ENCODE measurements at regions not wholly inside any gene's neighbourhood (a gene's known extent, or its start where the extent isn't known, plus 50 kb on each side); places are given as distances from the start of the nearest gene placed in this dataset.

GRCh38 chr2:217330647-217331046 lies 470.8 kb upstream of the TNP1 start:
- H3K27me3 ChIP-seq (ENCODE audit: control insufficient read depth in 1 of 2, insufficient read depth in 2 of 2, low read length in 2 of 2), result no peaks in the 10 kb centered on the region
- no peak overlapping the region for H3K4me3 ChIP-seq (ENCODE audit: low read depth in 1 of 2, low read length in 2 of 2)
- peaks cover 57% of the 10 kb centered on the region for H3K4me1 ChIP-seq (ENCODE audit: insufficient read depth, low read length)
- no peaks in the 10 kb centered on the region for H3K36me3 ChIP-seq (ENCODE audit: insufficient read depth, low read length)
- no peaks in the 10 kb centered on the region for H3K9me3 ChIP-seq (ENCODE audit: low read length)
- peak overlapping the region; percentile 35 for H3K27ac ChIP-seq (ENCODE audit: low read depth, low read length)
- no peak overlapping the region for H3K9ac ChIP-seq (ENCODE audit: low read length)

- Histone ChIP-seq H3K4me1 (ENCODE audit: insufficient read depth, low read length) (peaks cover 57% of the 10 kb centered on the region), H3K4me3 (ENCODE audit: low read depth in 1 of 2, low read length in 2 of 2) (no peak overlapping the region), H3K27me3 (ENCODE audit: control insufficient read depth in 1 of 2, insufficient read depth in 2 of 2, low read length in 2 of 2) (no peaks in the 10 kb centered on the region), H3K27ac (ENCODE audit: low read depth, low read length) (peak overlapping the region; percentile 76), H3K9ac (ENCODE audit: low read length) (no peak overlapping the region), H3K36me3 (ENCODE audit: insufficient read depth, low read length) (no peaks in the 10 kb centered on the region), H3K9me3 (ENCODE audit: low read length) (no peaks in the 10 kb centered on the region)
These were observed 469.2 kb upstream of the TNP1 start for GRCh38 chr2:217329023-217329431.

DNA sequence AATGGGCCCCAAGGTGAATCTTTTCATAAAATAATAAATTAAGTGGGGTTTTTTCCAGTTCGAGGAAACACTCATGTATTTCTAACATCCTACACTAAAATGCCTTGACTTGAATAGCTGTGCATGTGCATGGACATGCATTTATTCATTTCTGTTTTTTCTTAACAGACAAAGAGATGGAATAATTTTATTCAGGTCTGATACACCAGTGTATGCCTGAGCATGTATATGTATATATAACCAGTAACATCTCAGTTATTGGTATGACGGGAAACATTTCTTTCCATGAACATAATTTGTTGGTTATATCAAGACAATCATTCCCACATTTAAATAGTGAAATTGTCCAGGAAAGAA lies 468.7 kb upstream of the TNP1 start:
- no peaks in the 10 kb centered on the region for H3K36me3 ChIP-seq (ENCODE audit: insufficient read depth, low read length)
- H3K9ac ChIP-seq (ENCODE audit: low read length), result no peak overlapping the region

GRCh38 chr2:217327953-217328621 lies 468.2 kb upstream of the TNP1 start:
- Histone ChIP-seq H3K9me3 (ENCODE audit: low read length) (no peaks in the 10 kb centered on the region), H3K4me1 (ENCODE audit: insufficient read depth, low read length) (peaks cover 49% of the 10 kb centered on the region), H3K36me3 (ENCODE audit: insufficient read depth, low read length) (no peaks in the 10 kb centered on the region), H3K27me3 (ENCODE audit: control insufficient read depth in 1 of 2, insufficient read depth in 2 of 2, low read length in 2 of 2) (no peaks in the 10 kb centered on the region), H3K4me3 (ENCODE audit: low read depth in 1 of 2, low read length in 2 of 2) (no peak overlapping the region), H3K27ac (ENCODE audit: low read depth, low read length) (peak overlapping the region; percentile 63), H3K9ac (ENCODE audit: low read length) (no peak overlapping the region)

More for the DNA sequence above, 468.7 kb upstream of the TNP1 start:
- Histone ChIP-seq H3K4me1 (ENCODE audit: insufficient read depth, low read length) (peaks cover 54% of the 10 kb centered on the region), H3K27me3 (ENCODE audit: control insufficient read depth in 1 of 2, insufficient read depth in 2 of 2, low read length in 2 of 2) (no peaks in the 10 kb centered on the region), H3K4me3 (ENCODE audit: low read depth in 1 of 2, low read length in 2 of 2) (no peak overlapping the region), H3K9me3 (ENCODE audit: low read length) (no peaks in the 10 kb centered on the region), H3K27ac (ENCODE audit: low read depth, low read length) (peak overlapping the region; percentile 76)

DNA sequence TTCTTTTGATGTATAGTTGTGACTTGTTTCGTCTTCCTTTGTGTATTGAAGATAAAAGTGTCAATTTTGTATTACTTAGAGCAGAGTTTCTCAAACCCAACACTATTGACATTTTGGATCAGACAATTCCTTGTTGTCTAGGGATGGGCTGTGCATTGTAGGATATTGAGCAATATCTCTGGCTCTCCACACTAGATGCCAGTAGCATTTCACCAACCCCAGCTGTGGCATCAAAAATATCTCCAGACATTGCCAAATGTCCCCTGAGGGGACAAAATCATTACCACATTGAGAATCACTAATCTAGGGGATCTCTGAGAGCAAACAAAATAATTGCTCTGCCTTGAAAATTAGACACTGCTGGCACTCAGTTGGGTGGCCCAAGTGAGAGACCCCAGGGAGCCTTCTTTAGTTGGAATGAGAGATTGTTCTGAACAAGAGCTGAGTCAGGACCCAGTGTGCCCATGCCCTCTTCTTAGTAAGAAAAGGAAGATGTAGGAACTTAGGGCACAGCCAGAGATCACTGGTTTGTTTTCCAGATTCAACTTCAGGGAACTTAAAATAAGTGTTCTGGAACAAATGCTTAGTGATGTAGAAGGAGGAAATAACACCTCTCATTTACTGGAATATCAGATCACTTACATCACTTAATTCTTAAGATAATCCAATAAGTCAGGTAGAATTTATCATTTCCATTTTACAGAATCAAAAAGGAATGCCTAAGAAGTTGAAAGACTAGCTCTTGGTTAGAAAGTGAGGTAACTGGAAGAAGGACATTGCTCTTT lies 466.6 kb upstream of the TNP1 start:
- H3K9me3 ChIP-seq (ENCODE audit: low read length), result no peaks in the 10 kb centered on the region
- H3K36me3 ChIP-seq (ENCODE audit: insufficient read depth, low read length), result no peaks in the 10 kb centered on the region
- peaks cover 32% of the 10 kb centered on the region for H3K4me1 ChIP-seq (ENCODE audit: insufficient read depth, low read length)
- H3K27ac ChIP-seq (ENCODE audit: low read depth, low read length), result no peak overlapping the region
- H3K9ac ChIP-seq (ENCODE audit: low read length), result no peak overlapping the region
- H3K27me3 ChIP-seq (ENCODE audit: control insufficient read depth in 1 of 2, insufficient read depth in 2 of 2, low read length in 2 of 2), result no peaks in the 10 kb centered on the region
- no peak overlapping the region for H3K4me3 ChIP-seq (ENCODE audit: low read depth in 1 of 2, low read length in 2 of 2)

- H3K27me3 ChIP-seq (ENCODE audit: control insufficient read depth in 1 of 2, insufficient read depth in 2 of 2, low read length in 2 of 2), result no peaks in the 10 kb centered on the region
- peaks cover 28% of the 10 kb centered on the region for H3K4me1 ChIP-seq (ENCODE audit: insufficient read depth, low read length)
- no peak overlapping the region for H3K9ac ChIP-seq (ENCODE audit: low read length)
- H3K4me3 ChIP-seq (ENCODE audit: low read depth in 1 of 2, low read length in 2 of 2), result no peak overlapping the region
- H3K27ac ChIP-seq (ENCODE audit: low read depth, low read length), result no peak overlapping the region
- H3K9me3 ChIP-seq (ENCODE audit: low read length), result no peaks in the 10 kb centered on the region
- H3K36me3 ChIP-seq (ENCODE audit: insufficient read depth, low read length), result no peaks in the 10 kb centered on the region
These were observed 466.0 kb upstream of the TNP1 start for GRCh38 chr2:217325816-217326215.

- no peaks in the 10 kb centered on the region for H3K27me3 ChIP-seq (ENCODE audit: control insufficient read depth in 1 of 2, insufficient read depth in 2 of 2, low read length in 2 of 2)
- H3K36me3 ChIP-seq (ENCODE audit: insufficient read depth, low read length), result no peaks in the 10 kb centered on the region
- no peaks in the 10 kb centered on the region for H3K9me3 ChIP-seq (ENCODE audit: low read length)
These were observed 465.4 kb upstream of the TNP1 start for GRCh38 chr2:217325251-217325650.

DNA sequence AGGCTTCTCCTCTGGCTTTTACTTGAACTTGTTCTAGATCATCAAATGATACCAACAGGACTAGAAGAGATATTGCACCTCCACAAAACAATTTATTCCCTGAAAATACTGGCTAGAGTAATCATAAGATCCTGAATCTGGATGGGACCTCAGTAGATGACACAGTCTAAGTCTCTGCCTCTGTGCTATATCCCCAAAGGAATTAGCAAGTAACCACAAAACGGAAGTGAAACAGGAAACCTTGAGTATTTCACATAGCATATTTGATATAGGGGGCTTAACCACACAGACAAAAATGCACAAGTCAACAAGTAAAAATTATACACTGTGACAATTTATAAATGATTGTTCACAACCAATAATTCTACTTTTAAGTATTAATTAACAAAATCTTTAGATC lies 456.9 kb upstream of the TNP1 start:
- Histone ChIP-seq H3K9me3 (ENCODE audit: low read length) (no peaks in the 10 kb centered on the region), H3K27me3 (ENCODE audit: control insufficient read depth in 1 of 2, insufficient read depth in 2 of 2, low read length in 2 of 2) (no peaks in the 10 kb centered on the region), H3K4me1 (ENCODE audit: insufficient read depth, low read length) (peaks cover 19% of the 10 kb centered on the region), H3K27ac (ENCODE audit: low read depth, low read length) (no peak overlapping the region), H3K36me3 (ENCODE audit: insufficient read depth, low read length) (no peaks in the 10 kb centered on the region), H3K9ac (ENCODE audit: low read length) (no peak overlapping the region), H3K4me3 (ENCODE audit: low read depth in 1 of 2, low read length in 2 of 2) (no peak overlapping the region)

More at GRCh38 chr2:217325251-217325650, 465.4 kb upstream of the TNP1 start:
- Histone ChIP-seq H3K27ac (ENCODE audit: low read depth, low read length) (no peak overlapping the region), H3K4me3 (ENCODE audit: low read depth in 1 of 2, low read length in 2 of 2) (no peak overlapping the region), H3K4me1 (ENCODE audit: insufficient read depth, low read length) (peaks cover 28% of the 10 kb centered on the region), H3K9ac (ENCODE audit: low read length) (no peak overlapping the region)

- Histone ChIP-seq H3K9me3 (ENCODE audit: low read length) (no peaks in the 10 kb centered on the region), H3K4me1 (ENCODE audit: insufficient read depth, low read length) (peaks cover 19% of the 10 kb centered on the region), H3K27me3 (ENCODE audit: control insufficient read depth in 1 of 2, insufficient read depth in 2 of 2, low read length in 2 of 2) (no peaks in the 10 kb centered on the region), H3K9ac (ENCODE audit: low read length) (no peak overlapping the region), H3K36me3 (ENCODE audit: insufficient read depth, low read length) (no peaks in the 10 kb centered on the region), H3K27ac (ENCODE audit: low read depth, low read length) (peak overlapping the region; percentile 10), H3K4me3 (ENCODE audit: low read depth in 1 of 2, low read length in 2 of 2) (no peak overlapping the region)
These were observed 454.2 kb upstream of the TNP1 start for GRCh38 chr2:217314021-217314460.

- Histone ChIP-seq H3K9ac (ENCODE audit: low read length) (no peak overlapping the region), H3K4me3 (ENCODE audit: low read depth in 1 of 2, low read length in 2 of 2) (no peak overlapping the region), H3K36me3 (ENCODE audit: insufficient read depth, low read length) (no peaks in the 10 kb centered on the region), H3K9me3 (ENCODE audit: low read length) (no peaks in the 10 kb centered on the region), H3K27ac (ENCODE audit: low read depth, low read length) (no peak overlapping the region), H3K4me1 (ENCODE audit: insufficient read depth, low read length) (peaks cover 19% of the 10 kb centered on the region), H3K27me3 (ENCODE audit: control insufficient read depth in 1 of 2, insufficient read depth in 2 of 2, low read length in 2 of 2) (no peaks in the 10 kb centered on the region)
These were observed 453.5 kb upstream of the TNP1 start for GRCh38 chr2:217313386-217313785.

- Histone ChIP-seq H3K27ac (ENCODE audit: low read depth, low read length) (no peak overlapping the region), H3K9ac (ENCODE audit: low read length) (no peak overlapping the region), H3K9me3 (ENCODE audit: low read length) (no peaks in the 10 kb centered on the region), H3K4me3 (ENCODE audit: low read depth in 1 of 2, low read length in 2 of 2) (no peak overlapping the region), H3K36me3 (ENCODE audit: insufficient read depth, low read length) (no peaks in the 10 kb centered on the region), H3K27me3 (ENCODE audit: control insufficient read depth in 1 of 2, insufficient read depth in 2 of 2, low read length in 2 of 2) (no peaks in the 10 kb centered on the region), H3K4me1 (ENCODE audit: insufficient read depth, low read length) (peaks cover 13% of the 10 kb centered on the region)
These were observed 449.2 kb upstream of the TNP1 start for GRCh38 chr2:217309056-217309455.

Measured in muscle layer of colon (tissue), 2 donors.